DMS53 (cell line): ENCODE measurements at regions not wholly inside any gene's neighbourhood (a gene's known extent, or its start where the extent isn't known, plus 50 kb on each side); places are given as distances from the start of the nearest gene placed in this dataset.

Experiments used
- DNase-seq: peaks from one replicate; lab custom pipeline; 2025; lab: John Stamatoyannopoulos, UW

DNA sequence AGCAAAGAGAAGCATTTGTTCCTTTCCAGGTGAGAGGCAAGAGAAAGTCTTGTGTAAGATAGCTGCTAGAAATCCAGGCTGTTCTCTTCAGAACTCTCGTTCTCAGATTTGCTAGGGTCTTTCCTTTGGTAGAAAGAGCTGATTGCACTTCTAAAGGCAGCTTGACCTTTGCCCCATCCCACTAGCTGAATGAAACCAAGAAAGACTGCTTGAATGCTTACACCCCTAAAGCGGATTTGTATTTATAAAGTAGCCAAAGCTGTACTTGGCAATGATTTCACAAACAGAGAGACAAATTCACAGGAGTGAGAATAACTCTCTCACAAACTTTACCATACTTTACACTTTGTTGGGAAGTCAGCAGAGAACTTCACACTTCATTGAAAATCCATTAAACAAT lies 424.1 kb downstream of the TTLL7 start:
- DNase-seq: no peak

DNA sequence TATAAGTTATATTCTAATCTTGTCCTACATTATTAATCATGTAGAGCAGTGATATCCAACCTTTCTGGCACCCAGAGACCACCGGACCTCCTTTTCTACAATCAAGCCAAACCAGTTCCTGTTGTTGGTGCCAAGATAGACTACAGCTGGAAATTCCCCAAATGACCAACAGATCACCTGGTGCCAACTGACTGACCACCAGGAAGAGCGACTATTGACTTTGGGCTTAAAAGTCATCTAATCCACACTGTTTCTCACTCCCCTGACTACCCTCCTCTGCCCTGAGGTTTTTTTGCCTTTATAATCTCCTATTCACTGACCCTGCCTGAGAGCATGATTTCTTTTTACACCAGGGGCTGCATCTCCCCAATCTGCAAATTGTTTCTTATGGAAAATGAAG lies 425.2 kb downstream of the TTLL7 start:
- no peak for DNase-seq

DNA sequence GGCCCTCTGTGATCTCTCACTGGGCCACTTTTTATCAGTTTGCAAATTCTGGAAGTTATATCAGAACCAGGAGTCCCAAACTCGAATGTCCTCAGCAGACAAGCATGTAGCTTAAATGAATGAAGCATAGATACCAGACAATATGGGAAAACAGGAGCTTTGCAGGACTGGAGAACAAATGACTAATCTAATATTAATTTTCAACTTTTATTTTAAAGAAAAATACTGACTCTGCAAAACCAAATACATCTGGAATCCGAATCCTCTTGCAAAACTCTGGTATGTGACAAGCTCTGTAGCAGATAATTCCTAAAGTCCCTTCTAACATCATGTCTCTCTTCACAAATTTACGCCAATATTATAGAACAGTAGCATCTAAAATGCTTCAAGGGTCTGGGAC lies 427.4 kb downstream of the TTLL7 start:
- no peak for DNase-seq

DNA sequence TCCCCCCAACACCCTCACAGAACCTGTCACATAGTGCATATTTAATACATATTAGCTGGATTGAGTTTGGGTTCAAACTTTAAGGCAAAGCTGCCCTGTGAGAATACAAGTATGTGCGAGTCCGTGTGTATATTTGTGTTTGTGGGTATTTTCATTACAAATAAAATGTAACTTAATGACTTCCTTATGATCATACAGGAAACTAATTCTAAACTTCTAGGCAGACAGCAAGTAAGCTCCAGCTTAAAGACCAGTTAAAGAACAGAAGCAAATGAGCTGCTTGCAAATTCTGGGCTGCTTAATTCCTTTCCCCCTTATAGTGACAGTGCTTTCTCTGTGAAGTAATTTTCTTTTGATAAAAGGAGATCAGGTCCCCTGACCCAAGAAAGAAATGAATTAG lies 437.6 kb downstream of the TTLL7 start:
- no peak for DNase-seq

GRCh38 chr1:83559129-83559840 lies 439.6 kb downstream of the TTLL7 start:
- no peak for DNase-seq

GRCh38 chr1:83555871-83556270 lies 443.1 kb downstream of the TTLL7 start:
- no peak for DNase-seq

- peak; percentile 33 for DNase-seq
Observed at GRCh38 chr1:83554174-83554573, 444.8 kb downstream of the TTLL7 start.

GRCh38 chr1:83552820-83553219 lies 446.1 kb downstream of the TTLL7 start:
- no peak for DNase-seq

DNA sequence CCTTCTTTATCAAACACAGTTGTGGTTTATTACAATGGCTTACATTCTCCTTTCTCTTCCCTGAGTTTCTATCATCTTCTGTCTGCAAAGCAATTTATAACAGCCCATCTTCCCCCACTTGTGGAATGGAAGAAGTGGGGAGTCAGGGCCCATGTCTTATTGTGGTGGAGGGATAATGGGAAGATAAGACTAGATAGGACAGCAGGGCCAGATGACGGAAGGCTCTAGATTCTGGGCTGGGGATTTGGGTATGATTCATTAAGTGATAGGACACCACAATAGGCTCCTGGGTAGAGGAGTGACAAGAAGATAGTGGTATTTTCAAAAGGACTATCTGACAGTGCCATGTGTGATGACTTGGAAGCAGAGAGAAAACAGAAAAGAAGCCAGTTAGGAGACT lies 450.6 kb downstream of the TTLL7 start:
- no peak for DNase-seq

DNA sequence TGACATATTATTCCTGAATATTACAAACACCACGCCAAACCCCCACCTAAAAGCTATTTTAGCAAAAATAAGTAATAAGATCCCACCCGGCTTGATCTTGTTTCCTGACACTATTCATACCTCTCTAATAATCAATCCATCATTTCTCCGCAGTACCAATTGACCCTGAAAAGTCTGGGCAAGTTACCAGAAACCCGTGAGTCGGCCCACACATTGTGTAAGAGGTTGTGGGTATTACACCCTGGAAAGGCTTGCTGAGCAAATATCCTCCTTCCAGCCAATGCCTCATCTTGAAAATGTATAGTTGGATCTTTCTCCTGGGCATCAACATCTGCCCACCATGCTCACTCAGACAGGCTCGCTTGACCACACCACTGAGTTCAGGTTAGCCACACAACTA lies 451.0 kb downstream of the TTLL7 start:
- DNase-seq: no peak

DNA sequence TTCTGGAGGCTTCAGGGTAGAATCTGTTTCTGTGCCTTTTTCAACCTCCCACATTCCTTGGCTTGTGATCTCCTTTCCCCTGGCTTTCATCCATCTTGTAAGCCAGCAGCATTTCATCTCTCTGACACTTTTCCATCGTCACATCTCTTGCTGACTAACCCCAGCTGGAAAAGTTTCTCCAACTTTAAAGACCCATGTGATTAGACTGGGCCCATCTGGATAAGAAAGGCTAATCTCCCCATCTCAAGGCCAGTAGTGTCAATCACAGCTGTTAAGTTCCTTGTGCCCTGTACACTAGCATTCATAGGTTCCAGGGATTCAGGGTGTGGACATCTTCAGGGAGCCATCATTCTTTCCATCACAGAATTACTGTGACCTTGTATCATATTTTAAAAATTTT lies 452.1 kb downstream of the TTLL7 start:
- DNase-seq: no peak

DNA sequence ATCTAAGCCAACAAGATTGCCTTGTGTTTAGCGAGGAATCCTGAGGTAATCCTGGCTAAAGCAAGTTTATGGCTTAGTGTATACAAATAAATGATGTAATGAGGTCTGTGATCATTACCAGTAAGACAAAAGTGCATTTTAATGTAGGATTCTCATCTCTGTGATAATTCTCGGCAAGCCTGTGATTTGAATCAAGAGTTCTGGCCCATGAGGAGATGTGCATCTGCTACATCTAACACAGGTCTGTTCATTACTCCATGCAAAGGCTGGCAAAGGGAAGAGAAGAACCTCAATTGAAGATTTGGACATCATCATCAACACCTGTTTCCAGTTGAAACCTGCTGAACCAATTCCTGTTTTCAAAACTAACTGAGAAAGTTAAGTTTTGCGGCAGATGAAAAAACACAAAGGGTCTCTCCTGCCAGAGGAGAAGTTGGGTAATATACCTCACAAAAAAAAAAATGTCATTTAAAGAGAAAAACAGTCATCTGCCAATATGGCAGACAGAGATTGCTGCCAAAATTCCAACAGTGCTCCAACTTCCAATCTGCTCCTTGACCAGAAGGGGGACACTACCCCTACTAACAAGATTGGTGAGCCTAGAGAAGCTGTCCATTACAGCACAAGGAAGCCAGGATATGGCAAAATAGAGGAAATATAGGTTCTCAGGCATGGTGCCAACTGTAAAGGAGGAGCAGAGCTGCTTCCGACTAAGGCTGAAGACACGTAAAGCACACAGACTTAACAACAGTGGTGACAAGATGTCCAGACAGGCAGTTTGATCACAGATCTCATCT lies 453.7 kb downstream of the TTLL7 start:
- peak; percentile 52 for DNase-seq

DNA sequence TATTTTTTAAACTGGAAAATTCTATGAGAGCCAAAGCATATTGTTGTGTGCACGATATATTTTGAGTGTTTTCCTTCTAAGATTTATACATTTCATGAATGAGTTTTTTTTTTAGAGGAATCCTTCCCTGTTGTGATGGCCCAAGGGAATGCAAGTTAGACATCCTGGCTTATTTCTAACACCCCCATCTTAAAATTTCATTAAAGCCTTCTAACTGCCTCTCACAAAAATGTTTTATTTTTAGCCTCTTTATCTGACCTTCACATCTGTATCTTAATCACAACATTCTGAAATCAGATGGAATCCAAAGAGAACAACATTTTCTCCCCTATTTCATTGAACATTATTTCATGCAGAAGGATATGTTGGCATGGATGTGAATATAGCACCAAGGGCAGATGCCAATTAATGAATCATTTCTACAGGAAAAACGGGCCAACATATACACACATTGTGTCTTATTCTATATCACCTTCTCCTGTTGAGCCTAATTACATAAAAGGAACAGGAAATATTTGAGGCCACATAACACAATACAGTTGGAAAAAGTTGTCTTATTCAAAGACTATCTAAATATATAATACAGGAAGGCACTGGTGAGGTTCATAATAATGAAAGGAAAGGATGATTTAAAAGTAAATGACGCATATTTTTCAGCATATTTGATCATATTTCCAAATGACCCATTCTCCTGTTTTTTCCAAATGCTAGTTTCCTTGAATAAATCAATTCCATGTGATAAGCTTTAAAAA lies 455.5 kb downstream of the TTLL7 start:
- no peak for DNase-seq

GRCh38 chr1:83531521-83532309 lies 467.2 kb downstream of the TTLL7 start:
- DNase-seq: no peak

DNA sequence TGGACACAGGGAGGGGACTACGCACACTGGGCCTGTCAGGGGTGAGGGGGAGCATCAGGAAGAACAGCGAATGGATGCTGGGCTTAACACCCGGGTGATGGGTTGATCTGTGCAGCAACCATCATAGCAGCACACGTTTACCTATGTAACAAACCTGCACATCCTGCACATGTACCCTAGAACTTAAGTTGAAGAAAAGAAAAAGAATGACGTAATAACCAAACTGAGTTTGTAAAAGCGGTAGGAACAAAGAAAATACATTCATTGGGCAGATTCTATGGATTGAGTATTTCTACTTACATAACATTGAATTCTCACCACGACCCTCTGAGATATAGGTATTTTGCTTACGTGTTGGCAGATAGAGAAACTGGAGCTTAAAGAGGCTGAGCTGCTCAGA lies 468.4 kb downstream of the TTLL7 start:
- no peak for DNase-seq

- no peak for DNase-seq
Observed at GRCh38 chr1:83527987-83528386, 470.9 kb downstream of the TTLL7 start.

- peak; percentile 44 for DNase-seq
Observed at GRCh38 chr1:83520797-83521196, 478.1 kb downstream of the TTLL7 start.

DNA sequence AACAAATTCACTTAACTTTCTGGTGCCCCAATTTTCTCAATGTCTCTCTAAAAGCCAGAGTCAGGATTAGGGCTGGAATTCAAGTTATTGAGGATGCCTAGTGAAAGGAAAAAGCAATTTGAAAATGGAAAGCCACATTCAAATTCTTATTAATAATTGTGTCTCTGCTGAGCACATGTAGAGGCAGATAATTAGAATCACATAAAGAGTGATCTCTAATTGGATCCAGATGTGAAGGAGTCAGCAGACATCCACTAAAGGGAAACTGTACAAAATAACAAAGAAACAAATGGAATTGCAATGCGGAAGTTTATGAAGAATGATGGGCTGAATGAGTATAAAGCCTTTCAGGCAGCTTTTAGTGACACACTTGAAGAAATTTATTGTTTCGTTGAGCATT lies 482.6 kb downstream of the TTLL7 start:
- no peak for DNase-seq

GRCh38 chr1:83515578-83516154 lies 483.3 kb downstream of the TTLL7 start:
- peak; percentile 7 for DNase-seq

DNA sequence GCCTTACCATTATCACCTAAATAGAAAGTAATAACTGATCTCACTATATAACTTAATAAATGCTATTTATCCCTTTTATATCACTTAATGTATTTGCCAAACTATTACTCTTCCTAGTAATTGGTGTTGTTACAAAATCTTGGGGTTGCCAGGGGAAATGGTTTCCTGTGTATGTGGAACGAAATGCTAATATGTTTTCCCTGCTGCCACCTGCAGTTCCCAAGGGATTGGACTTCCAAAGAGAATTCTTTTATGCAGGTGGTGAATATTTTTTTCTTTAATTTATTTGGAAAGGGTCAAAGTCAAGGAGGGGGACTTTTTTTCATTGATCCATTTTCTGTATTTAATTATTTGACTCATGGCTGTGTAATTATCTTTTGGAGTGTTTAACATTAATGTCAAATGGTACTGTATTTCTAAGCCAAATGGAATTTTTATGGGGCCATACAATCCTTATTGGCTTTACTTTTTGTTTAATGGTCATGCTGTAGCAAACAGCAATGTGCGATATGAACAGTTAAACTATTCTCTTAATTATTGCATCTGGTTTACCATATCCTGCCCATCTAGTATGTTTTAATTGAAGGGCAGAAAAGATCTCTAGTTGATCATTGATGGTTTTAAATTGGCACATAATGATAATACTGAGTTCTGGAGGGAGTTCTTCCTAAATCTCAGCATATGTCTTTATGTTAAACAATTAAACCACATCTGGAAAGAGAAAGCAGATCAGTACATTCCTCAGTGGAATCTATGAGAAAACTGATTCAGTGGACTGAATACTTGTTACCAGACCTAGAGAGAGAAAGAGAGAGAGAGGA lies 486.3 kb downstream of the TTLL7 start:
- peak; percentile 21 for DNase-seq
